Endodermal cell (in vitro differentiated cells): ENCODE measurements at regions not wholly inside any gene's neighbourhood (a gene's known extent, or its start where the extent isn't known, plus 50 kb on each side); places are given as distances from the start of the nearest gene placed in this dataset.

Experiments
- DNase-seq: peaks from one replicate; pipeline ENCODE4 v3.0.0-alpha.2; 2017
- H3K27ac ChIP-seq: 2 replicates; pipeline ENCODE4 v1.5.1; 2013; ENCODE audit warnings: mild to moderate bottlenecking, low read depth, low read length, moderate library complexity
- H3K27me3 ChIP-seq: 2 replicates; pipeline ENCODE4 v1.6.1; 2013; ENCODE audit warnings: mild to moderate bottlenecking, low read length, moderate library complexity; ENCODE audit not compliant: insufficient read depth, control insufficient read depth, poor library complexity, severe bottlenecking
- H3K36me3 ChIP-seq: 2 replicates; pipeline ENCODE4 v1.7.0; 2013; ENCODE audit warnings: mild to moderate bottlenecking, low read length, moderate library complexity; ENCODE audit not compliant: control insufficient read depth, insufficient read depth
- H3K4me1 ChIP-seq: one replicate; pipeline ENCODE4 v1.7.0; 2013; ENCODE audit warnings: low read length; ENCODE audit not compliant: control insufficient read depth, insufficient read depth
- H3K4me3 ChIP-seq: 2 replicates; pipeline ENCODE4 v1.5.1; 2013; ENCODE audit warnings: mild to moderate bottlenecking, low read length, moderate library complexity
- H3K9ac ChIP-seq: 2 replicates; pipeline ENCODE4 v1.6.1; 2013; ENCODE audit warnings: mild to moderate bottlenecking, low read length, moderate library complexity; ENCODE audit not compliant: poor library complexity, severe bottlenecking; ENCODE audit errors: extremely low read depth
- H3K9me3 ChIP-seq: 2 replicates; pipeline ENCODE4 v1.6.1; 2013; ENCODE audit warnings: mild to moderate bottlenecking, low read length, moderate library complexity; ENCODE audit not compliant: control insufficient read depth
- H3K27ac Mint-ChIP-seq: 2 replicates; pipeline ENCODE4 v1.8.0; 2020; ENCODE audit warnings: mixed read lengths
- H3K27me3 Mint-ChIP-seq: 2 replicates; pipeline ENCODE4 v1.8.0; 2021; ENCODE audit warnings: mild to moderate bottlenecking, mixed read lengths; ENCODE audit not compliant: insufficient read depth
- H3K36me3 Mint-ChIP-seq: 2 replicates; pipeline ENCODE4 v1.8.0; 2020; ENCODE audit warnings: low read depth, mixed read lengths
- H3K4me1 Mint-ChIP-seq: 2 replicates; pipeline ENCODE4 v1.8.0; 2020; ENCODE audit warnings: mixed read lengths
- H3K4me3 Mint-ChIP-seq: 2 replicates; pipeline ENCODE4 v1.8.0; 2020; ENCODE audit warnings: mild to moderate bottlenecking, moderate library complexity, mixed read lengths
- H3K9me3 Mint-ChIP-seq: 2 replicates; pipeline ENCODE4 v1.8.0; 2020; ENCODE audit warnings: mild to moderate bottlenecking, mixed read lengths
- WGBS, 2 experiments: methylation state at CpG; one replicate each; pipeline versions ENCODE4 v1.1.5 to v1.1.7; 2013; ENCODE audit warnings: missing lambda C conversion rate in 2 of 2, mixed read lengths in 1 of 2; ENCODE audit not compliant: insufficient coverage in 1 of 2, insufficient read length in 1 of 2; 5-methylcytosine and 5-hydroxymethylcytosine counted together
- TF ChIP-seq, protein P1 (sequence below): fragments of 200-600 bp; sonication (generic); conservative IDR thresholded peaks from 2 replicates; pipeline ENCODE4 v1.5.0; 2021; ENCODE audit warnings: antibody characterized with exemption, mild to moderate bottlenecking

DNA sequence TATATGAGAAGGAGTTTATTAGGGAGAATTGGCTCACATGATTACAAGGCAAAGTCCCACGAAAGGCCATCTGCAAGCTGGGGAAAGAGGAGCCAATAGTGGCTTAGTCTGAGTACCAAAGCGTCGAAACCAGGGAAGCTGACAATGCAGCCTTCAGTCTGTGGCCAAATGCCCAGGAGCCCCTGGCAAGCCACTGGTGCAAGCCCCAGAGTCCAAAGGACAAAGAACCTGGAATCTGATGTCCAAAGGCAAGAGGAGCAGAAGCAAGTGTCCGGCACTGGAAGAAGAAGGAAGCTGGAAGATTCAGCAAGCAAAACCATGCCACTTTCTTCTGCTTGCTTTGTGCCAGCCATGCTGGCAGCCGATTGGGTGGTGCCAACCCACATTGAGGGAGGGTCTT, 74.3 kb upstream of the NPAS2 start:
- H3K27ac ChIP-seq = no peak overlapping the region
- Mint-ChIP-seq H3K36me3 (no peaks in the 10 kb centered on the region), H3K27me3 (no peaks in the 10 kb centered on the region), H3K27ac (no peak overlapping the region), H3K4me1 (no peaks in the 10 kb centered on the region), H3K4me3 (no peak overlapping the region), H3K9me3 (no peaks in the 10 kb centered on the region)
- DNase-seq = no peak
- no peak overlapping the region for H3K4me3 ChIP-seq
- no peak overlapping the region for H3K9ac ChIP-seq
- no peaks in the 10 kb centered on the region for H3K27me3 ChIP-seq
- no peaks in the 10 kb centered on the region for H3K36me3 ChIP-seq
- H3K4me1 ChIP-seq = no peaks in the 10 kb centered on the region
- 91 to 92% methylated on average over 1 to 5 of the region's 5 CpGs for WGBS, 2 experiments
- H3K9me3 ChIP-seq = no peaks in the 10 kb centered on the region
- TF ChIP-seq, protein P1, sequence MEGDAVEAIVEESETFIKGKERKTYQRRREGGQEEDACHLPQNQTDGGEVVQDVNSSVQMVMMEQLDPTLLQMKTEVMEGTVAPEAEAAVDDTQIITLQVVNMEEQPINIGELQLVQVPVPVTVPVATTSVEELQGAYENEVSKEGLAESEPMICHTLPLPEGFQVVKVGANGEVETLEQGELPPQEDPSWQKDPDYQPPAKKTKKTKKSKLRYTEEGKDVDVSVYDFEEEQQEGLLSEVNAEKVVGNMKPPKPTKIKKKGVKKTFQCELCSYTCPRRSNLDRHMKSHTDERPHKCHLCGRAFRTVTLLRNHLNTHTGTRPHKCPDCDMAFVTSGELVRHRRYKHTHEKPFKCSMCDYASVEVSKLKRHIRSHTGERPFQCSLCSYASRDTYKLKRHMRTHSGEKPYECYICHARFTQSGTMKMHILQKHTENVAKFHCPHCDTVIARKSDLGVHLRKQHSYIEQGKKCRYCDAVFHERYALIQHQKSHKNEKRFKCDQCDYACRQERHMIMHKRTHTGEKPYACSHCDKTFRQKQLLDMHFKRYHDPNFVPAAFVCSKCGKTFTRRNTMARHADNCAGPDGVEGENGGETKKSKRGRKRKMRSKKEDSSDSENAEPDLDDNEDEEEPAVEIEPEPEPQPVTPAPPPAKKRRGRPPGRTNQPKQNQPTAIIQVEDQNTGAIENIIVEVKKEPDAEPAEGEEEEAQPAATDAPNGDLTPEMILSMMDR = no peak

DNA sequence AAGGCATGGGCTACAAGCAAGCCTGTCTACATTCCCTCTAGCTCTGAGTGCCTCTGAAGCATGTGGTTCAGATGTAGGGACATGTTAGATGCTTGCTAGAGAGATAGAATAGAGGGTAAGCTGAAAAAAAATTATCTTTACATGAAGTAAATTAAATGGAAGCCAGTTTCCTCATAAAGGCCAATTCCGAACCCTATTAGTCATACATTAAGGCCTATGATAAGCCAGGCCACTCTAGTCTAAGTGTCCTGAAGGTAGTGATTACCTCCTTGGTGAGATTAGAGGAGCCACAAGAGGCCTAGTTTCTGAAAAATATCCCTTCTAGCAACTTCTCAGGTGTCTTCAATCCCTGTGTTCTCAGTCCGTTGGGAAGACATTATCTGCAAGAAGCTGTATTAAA, 72.4 kb upstream of the NPAS2 start:
- no peak overlapping the region for H3K27ac ChIP-seq
- TF ChIP-seq, protein P1 = no peak
- H3K4me1 ChIP-seq = no peaks in the 10 kb centered on the region
- H3K4me1 Mint-ChIP-seq = no peaks in the 10 kb centered on the region
- no peak overlapping the region for H3K27ac Mint-ChIP-seq
- no peak overlapping the region for H3K9ac ChIP-seq
- H3K4me3 ChIP-seq = no peak overlapping the region
- no peak overlapping the region for H3K4me3 Mint-ChIP-seq
- no peaks in the 10 kb centered on the region for H3K36me3 ChIP-seq
- 93 to 100% methylated on average over 1 to 2 of the region's 2 CpGs for WGBS, 2 experiments
- no peaks in the 10 kb centered on the region for H3K36me3 Mint-ChIP-seq
- no peaks in the 10 kb centered on the region for H3K9me3 ChIP-seq
- H3K9me3 Mint-ChIP-seq = no peaks in the 10 kb centered on the region
- no peaks in the 10 kb centered on the region for H3K27me3 Mint-ChIP-seq
- no peak for DNase-seq
- no peaks in the 10 kb centered on the region for H3K27me3 ChIP-seq

DNA sequence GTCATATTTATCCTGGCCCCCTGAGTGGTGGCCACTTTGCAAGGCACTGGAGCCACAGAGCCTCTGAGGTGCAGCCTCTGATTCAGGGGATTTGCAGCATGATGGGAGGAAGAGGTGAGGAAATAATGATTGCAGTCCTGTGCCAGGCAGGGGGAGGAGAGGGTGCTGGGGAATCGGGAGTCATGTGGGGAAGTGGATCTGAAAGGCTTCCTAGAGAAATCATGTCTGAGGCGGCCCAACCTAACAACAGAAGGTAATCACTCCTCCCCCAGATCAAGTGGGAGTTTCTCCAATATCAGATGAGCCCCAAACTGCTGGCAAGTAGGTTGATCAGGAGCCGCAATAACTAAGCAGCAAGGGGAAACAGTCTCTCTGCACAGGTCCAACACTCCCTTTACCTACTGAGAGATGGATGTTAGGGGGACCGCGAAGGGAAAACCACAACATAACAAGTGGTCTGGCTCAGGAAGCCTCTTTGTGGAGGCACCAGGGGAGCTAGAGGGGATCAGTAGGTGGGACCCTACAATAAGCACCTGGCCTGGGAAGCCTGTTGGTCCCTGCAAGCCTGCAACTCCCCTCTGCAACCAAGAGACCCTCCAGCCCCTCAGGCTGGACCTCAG, 71.8 kb upstream of the NPAS2 start:
- no peak overlapping the region for H3K9ac ChIP-seq
- TF ChIP-seq, protein P1 = no peak
- no peaks in the 10 kb centered on the region for H3K36me3 Mint-ChIP-seq
- no peaks in the 10 kb centered on the region for H3K9me3 Mint-ChIP-seq
- H3K9me3 ChIP-seq = no peaks in the 10 kb centered on the region
- no peak overlapping the region for H3K4me3 ChIP-seq
- no peak overlapping the region for H3K27ac ChIP-seq
- H3K27me3 Mint-ChIP-seq = no peaks in the 10 kb centered on the region
- H3K4me1 Mint-ChIP-seq = no peaks in the 10 kb centered on the region
- H3K27ac Mint-ChIP-seq = no peak overlapping the region
- no peaks in the 10 kb centered on the region for H3K4me1 ChIP-seq
- 88 to 100% methylated on average over 2 to 5 of the region's 5 CpGs for WGBS, 2 experiments
- H3K4me3 Mint-ChIP-seq = no peak overlapping the region
- H3K36me3 ChIP-seq = no peaks in the 10 kb centered on the region
- DNase-seq = no peak
- H3K27me3 ChIP-seq = peaks cover under 1% of the 10 kb centered on the region
